Fibroblast of lung (primary cell): ENCODE measurements at regions not wholly inside any gene's neighbourhood (a gene's known extent, or its start where the extent isn't known, plus 50 kb on each side); places are given as distances from the start of the nearest gene placed in this dataset.

Experiments used
- DNase-seq, 2 donors: peaks; one replicate each; pipeline versions ENCODE4 v3.0.0 to v3.0.0-alpha.2; 2010; ENCODE audit warnings: low read depth in 2 of 2
- H2AFZ ChIP-seq: 2 replicates; pipeline ENCODE4 v1.5.1; 2012; ENCODE audit warnings: low read length, control low read depth, inconsistent platforms
- H3K27ac ChIP-seq: 2 replicates; pipeline ENCODE4 v1.5.1; 2011; ENCODE audit warnings: low read length, control low read depth; ENCODE audit not compliant: insufficient read depth
- H3K27me3 ChIP-seq: 2 replicates; pipeline ENCODE4 v1.5.1; 2011; ENCODE audit warnings: mild to moderate bottlenecking, low read length; ENCODE audit not compliant: control insufficient read depth, insufficient read depth
- H3K36me3 ChIP-seq: 2 replicates; pipeline ENCODE4 v1.5.1; 2011; ENCODE audit warnings: low read length; ENCODE audit not compliant: control insufficient read depth, insufficient read depth
- H3K4me1 ChIP-seq: 2 replicates; pipeline ENCODE4 v1.5.1; 2011; ENCODE audit warnings: low read length; ENCODE audit not compliant: control insufficient read depth, insufficient read depth; ENCODE audit errors: extremely low read depth
- H3K4me2 ChIP-seq: 2 replicates; pipeline ENCODE4 v1.5.1; 2011; ENCODE audit warnings: low read length, control low read depth; ENCODE audit not compliant: insufficient read depth; ENCODE audit errors: extremely low read depth
- H3K4me3 ChIP-seq, 4 experiments: fragments of 200-600 bp in 1 of 4; sonication (generic) in 1 of 4; replicated peaks in 1 of 4; 2 replicates each; pipeline ENCODE4 v1.5.1; 2011 to 2016; ENCODE audit warnings: low read length in 4 of 4, low read depth in 3 of 4, mild to moderate bottlenecking in 3 of 4, control low read depth in 2 of 4, inconsistent platforms in 1 of 4, mixed read lengths in 1 of 4; ENCODE audit not compliant: insufficient read depth in 1 of 4; ENCODE audit errors: control extremely low read depth in 1 of 4
- H3K79me2 ChIP-seq: 2 replicates; pipeline ENCODE4 v1.5.1; 2012; ENCODE audit warnings: mild to moderate bottlenecking, low read length, inconsistent platforms; ENCODE audit not compliant: control insufficient read depth, insufficient read depth
- H3K9ac ChIP-seq: 2 replicates; pipeline ENCODE4 v1.5.1; 2011; ENCODE audit warnings: mild to moderate bottlenecking, low read length, control low read depth; ENCODE audit not compliant: insufficient read depth
- H3K9me3 ChIP-seq: 2 replicates; pipeline ENCODE4 v1.5.1; 2012; ENCODE audit warnings: low read depth, low read length; ENCODE audit not compliant: control insufficient read depth, insufficient read depth
- H4K20me1 ChIP-seq: 2 replicates; pipeline ENCODE4 v1.5.1; 2011; ENCODE audit warnings: low read length; ENCODE audit not compliant: control insufficient read depth, insufficient read depth; ENCODE audit errors: extremely low read depth
- EZH2 ChIP-seq: IDR thresholded peaks from 2 replicates; pipeline ENCODE4 v1.5.1; 2012; ENCODE audit warnings: low read length, control low read depth, mild to moderate bottlenecking; ENCODE audit errors: missing control alignments
- TF ChIP-seq, protein P1 (sequence below), 2 donors: IDR thresholded peaks in 1 of 2; conservative IDR thresholded peaks in 1 of 2; 1 replicate in 1 of 2; 2 replicates in 1 of 2; pipeline ENCODE4 v1.5.1; 2011 to 2012; ENCODE audit warnings: low read length in 2 of 2, control low read depth in 1 of 2, inconsistent platforms in 1 of 2, low read depth in 1 of 2, mild to moderate bottlenecking in 1 of 2

DNA sequence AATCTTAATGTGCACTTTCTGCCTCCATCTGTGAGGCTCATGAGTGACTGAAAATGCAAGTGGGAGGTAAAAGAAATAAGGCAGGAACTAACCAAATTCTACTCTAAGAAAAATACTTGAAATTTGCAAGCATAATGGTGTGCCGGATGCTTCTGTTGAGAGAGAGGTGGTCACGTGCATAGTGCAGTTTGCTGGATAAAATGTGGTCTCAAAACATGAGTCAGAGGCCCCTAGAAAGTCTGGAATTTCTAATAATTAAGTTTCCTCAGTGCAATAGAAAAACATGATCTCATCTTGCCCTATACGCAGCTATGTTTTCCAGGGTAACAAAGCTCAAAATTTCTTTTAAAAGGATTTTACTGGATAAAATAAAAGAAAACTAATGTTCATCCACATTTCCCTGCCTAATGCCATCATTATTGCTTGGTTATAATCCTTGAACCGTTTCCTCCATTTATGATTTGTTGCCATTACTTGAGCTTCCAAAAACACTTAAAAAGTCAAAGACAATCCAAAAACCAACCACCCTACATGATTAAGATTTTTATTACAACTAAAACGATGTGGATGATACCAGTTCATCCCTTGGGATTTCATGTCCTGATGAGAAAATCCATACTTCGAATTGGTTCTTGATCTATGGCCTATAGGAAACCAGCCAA is 351.7 kb upstream of the ARID1B start:
- Histone ChIP-seq H3K9ac (no peak overlapping the region), H3K4me2 (no peak overlapping the region), H3K36me3 (no peaks in the 10 kb centered on the region), H3K27me3 (no peaks in the 10 kb centered on the region), H2AFZ (no peak overlapping the region), H3K27ac (no peak overlapping the region), H3K79me2 (no peaks in the 10 kb centered on the region), H3K9me3 (no peaks in the 10 kb centered on the region), H3K4me1 (no peaks in the 10 kb centered on the region), H4K20me1 (no peaks in the 10 kb centered on the region), H3K4me3 (no peak overlapping the region)
- TF ChIP-seq EZH2, result no peak
- TF ChIP-seq, protein P1, sequence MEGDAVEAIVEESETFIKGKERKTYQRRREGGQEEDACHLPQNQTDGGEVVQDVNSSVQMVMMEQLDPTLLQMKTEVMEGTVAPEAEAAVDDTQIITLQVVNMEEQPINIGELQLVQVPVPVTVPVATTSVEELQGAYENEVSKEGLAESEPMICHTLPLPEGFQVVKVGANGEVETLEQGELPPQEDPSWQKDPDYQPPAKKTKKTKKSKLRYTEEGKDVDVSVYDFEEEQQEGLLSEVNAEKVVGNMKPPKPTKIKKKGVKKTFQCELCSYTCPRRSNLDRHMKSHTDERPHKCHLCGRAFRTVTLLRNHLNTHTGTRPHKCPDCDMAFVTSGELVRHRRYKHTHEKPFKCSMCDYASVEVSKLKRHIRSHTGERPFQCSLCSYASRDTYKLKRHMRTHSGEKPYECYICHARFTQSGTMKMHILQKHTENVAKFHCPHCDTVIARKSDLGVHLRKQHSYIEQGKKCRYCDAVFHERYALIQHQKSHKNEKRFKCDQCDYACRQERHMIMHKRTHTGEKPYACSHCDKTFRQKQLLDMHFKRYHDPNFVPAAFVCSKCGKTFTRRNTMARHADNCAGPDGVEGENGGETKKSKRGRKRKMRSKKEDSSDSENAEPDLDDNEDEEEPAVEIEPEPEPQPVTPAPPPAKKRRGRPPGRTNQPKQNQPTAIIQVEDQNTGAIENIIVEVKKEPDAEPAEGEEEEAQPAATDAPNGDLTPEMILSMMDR (conservative IDR thresholded peaks at IDR 0.05 in 1 of 2, IDR thresholded peaks at IDR 0.05 in 1 of 2; ENCODE audit: low read depth in 1 of 2, low read length in 2 of 2), result no peak
- peak; percentile 78 to 94 for DNase-seq

- Histone ChIP-seq H3K36me3 (no peaks in the 10 kb centered on the region), H3K9me3 (no peaks in the 10 kb centered on the region), H3K4me3 (no peak overlapping the region), H3K27me3 (no peaks in the 10 kb centered on the region), H3K27ac (no peak overlapping the region), H3K9ac (no peak overlapping the region), H3K79me2 (no peaks in the 10 kb centered on the region), H4K20me1 (no peaks in the 10 kb centered on the region), H3K4me1 (no peaks in the 10 kb centered on the region), H3K4me2 (no peak overlapping the region), H2AFZ (no peak overlapping the region)
- no peak for TF ChIP-seq EZH2
- TF ChIP-seq, protein P1 (conservative IDR thresholded peaks at IDR 0.05 in 1 of 2, IDR thresholded peaks at IDR 0.05 in 1 of 2; ENCODE audit: low read depth in 1 of 2, low read length in 2 of 2), result no peak
- DNase-seq, result no peak
Observed at GRCh38 chr6:156423829-156424228, 353.3 kb upstream of the ARID1B start.

DNA sequence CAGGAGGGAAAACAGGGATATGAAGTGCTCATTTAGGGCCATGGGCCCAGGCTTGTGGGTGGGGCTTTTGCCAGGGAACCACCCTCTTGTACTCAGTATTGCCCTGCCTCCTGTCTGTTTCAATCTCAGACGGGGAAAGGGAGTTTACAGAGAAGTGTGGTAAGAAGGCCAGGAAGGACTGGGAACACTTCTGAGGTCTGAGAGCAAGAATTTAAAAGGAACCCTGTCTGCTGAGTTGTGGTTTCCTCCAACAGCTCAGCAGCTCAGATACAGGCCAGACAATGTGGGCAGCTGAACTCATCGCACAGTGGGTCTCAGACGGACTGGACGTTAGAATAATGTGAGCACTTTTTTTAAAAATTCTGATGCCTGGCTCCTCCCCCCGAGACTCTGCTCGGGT is 354.1 kb upstream of the ARID1B start:
- Histone ChIP-seq H3K4me2 (no peak overlapping the region), H3K79me2 (no peaks in the 10 kb centered on the region), H4K20me1 (no peaks in the 10 kb centered on the region), H3K4me1 (no peaks in the 10 kb centered on the region), H3K9me3 (no peaks in the 10 kb centered on the region), H3K27ac (no peak overlapping the region), H3K36me3 (no peaks in the 10 kb centered on the region), H3K9ac (no peak overlapping the region), H2AFZ (no peak overlapping the region), H3K27me3 (no peaks in the 10 kb centered on the region), H3K4me3 (no peak overlapping the region)
- no peak for TF ChIP-seq EZH2
- TF ChIP-seq, protein P1 (conservative IDR thresholded peaks at IDR 0.05 in 1 of 2, IDR thresholded peaks at IDR 0.05 in 1 of 2; ENCODE audit: low read depth in 1 of 2, low read length in 2 of 2), result no peak
- DNase-seq, result peak in 1 of 2 donors; percentile 88
